Fibroblast of the conjunctiva (primary cell): ENCODE measurements at regions not wholly inside any gene's neighbourhood (a gene's known extent, or its start where the extent isn't known, plus 50 kb on each side); places are given as distances from the start of the nearest gene placed in this dataset.
A peak's percentile ranks its signal among the peaks of the same experiment; 100 is the strongest.

ENCODE experiments used
- DNase-seq: peaks from one replicate; pipeline ENCODE4 v3.0.0-alpha.2; 2010; ENCODE audit warnings: low read depth

- no peak for DNase-seq
Observed at GRCh38 chrX:5829469-5829868, 399.2 kb downstream of the NLGN4X start.

GRCh38 chrX:5829060-5829459 lies 399.6 kb downstream of the NLGN4X start:
- no peak for DNase-seq

- no peak for DNase-seq
Observed at GRCh38 chrX:5823903-5824302, 404.8 kb downstream of the NLGN4X start.

GRCh38 chrX:5810636-5811035 lies 418.0 kb downstream of the NLGN4X start:
- DNase-seq: no peak

- DNase-seq: no peak
Observed at GRCh38 chrX:5807181-5807580, 421.5 kb downstream of the NLGN4X start.

- no peak for DNase-seq
Observed at GRCh38 chrX:5802391-5802790, 426.3 kb downstream of the NLGN4X start.

GRCh38 chrX:5791721-5792120 lies 436.9 kb downstream of the NLGN4X start:
- DNase-seq: no peak

- no peak for DNase-seq
Observed at GRCh38 chrX:5788910-5789309, 439.8 kb downstream of the NLGN4X start.

- no peak for DNase-seq
Observed at GRCh38 chrX:5780821-5781220, 447.8 kb downstream of the NLGN4X start.

GRCh38 chrX:5775846-5776430 lies 452.7 kb downstream of the NLGN4X start:
- DNase-seq: no peak

GRCh38 chrX:5774446-5774845 lies 454.2 kb downstream of the NLGN4X start:
- no peak for DNase-seq

- no peak for DNase-seq
Observed at GRCh38 chrX:5771441-5771840, 457.2 kb downstream of the NLGN4X start.

- DNase-seq: no peak
Observed at GRCh38 chrX:5756616-5757015, 472.1 kb downstream of the NLGN4X start.

GRCh38 chrX:5753291-5753690 lies 475.4 kb downstream of the NLGN4X start:
- no peak for DNase-seq

GRCh38 chrX:5752831-5753230 lies 475.8 kb downstream of the NLGN4X start:
- no peak for DNase-seq

- DNase-seq: peak; percentile 10
Observed at GRCh38 chrX:5748586-5749150, 480.0 kb downstream of the NLGN4X start.

- DNase-seq: no peak
Observed at GRCh38 chrX:5746231-5746630, 482.4 kb downstream of the NLGN4X start.

GRCh38 chrX:5733501-5733900 lies 495.2 kb downstream of the NLGN4X start:
- no peak for DNase-seq

GRCh38 chrX:5730556-5730955 lies 498.1 kb downstream of the NLGN4X start:
- no peak for DNase-seq

- no peak for DNase-seq
Observed at GRCh38 chrX:5726224-5726623, 502.4 kb downstream of the NLGN4X start.

- DNase-seq: no peak
Observed at GRCh38 chrX:5724123-5724522, 504.5 kb downstream of the NLGN4X start.

- no peak for DNase-seq
Observed at GRCh38 chrX:5718651-5719050, 510.0 kb downstream of the NLGN4X start.

GRCh38 chrX:5716666-5717065 lies 512.0 kb downstream of the NLGN4X start:
- no peak for DNase-seq

- DNase-seq: no peak
Observed at GRCh38 chrX:5708251-5708650, 520.4 kb downstream of the NLGN4X start.
